ENCODE measurements at regions not wholly inside any gene's neighbourhood (a gene's known extent, or its start where the extent isn't known, plus 50 kb on each side); places are given as distances from the start of the nearest gene placed in this dataset.
"Not testable (repeated sequence)": the region's sequence is repeated elsewhere in the genome, so short reads cannot be mapped to it uniquely, and the experiment has no call there.

DNA sequence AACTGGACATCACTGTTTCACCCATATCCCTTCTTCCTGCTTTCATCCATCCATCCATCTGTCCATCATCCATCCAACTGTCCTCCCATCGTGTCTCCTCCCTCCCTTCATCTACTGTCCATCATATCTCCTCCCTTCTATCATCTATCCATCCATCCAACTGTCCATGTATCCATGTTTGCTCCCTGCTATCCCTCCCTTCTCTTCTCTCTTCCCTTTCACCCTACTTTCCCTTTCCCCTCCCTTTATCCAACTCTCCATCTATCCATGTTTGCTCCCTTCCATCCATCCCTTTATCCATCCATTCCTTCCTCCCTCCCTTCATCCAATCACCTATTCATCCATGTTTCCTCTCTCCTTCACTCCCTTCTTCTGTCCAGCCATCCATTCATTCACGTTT, 92.6 kb upstream of the CTBP2 start:
- Histone ChIP-seq H3K4me3 (ENCODE audit: low read length) (no peak overlapping the region), H3K9ac (ENCODE audit: low read depth, low read length) (no peak overlapping the region), H3K9me3 (ENCODE audit: insufficient read depth, low read depth, low read length) (no peaks in the 10 kb centered on the region; the same call in 1 of the 2 replicates), H3K27ac (ENCODE audit: low read length) (no peak overlapping the region), H3K36me3 (ENCODE audit: insufficient read depth, low read depth, low read length) (no peaks in the 10 kb centered on the region), H3K4me1 (ENCODE audit: insufficient read depth, low read length) (no peaks in the 10 kb centered on the region), H3K27me3 (ENCODE audit: insufficient read depth, low read length) (no peaks in the 10 kb centered on the region)

DNA sequence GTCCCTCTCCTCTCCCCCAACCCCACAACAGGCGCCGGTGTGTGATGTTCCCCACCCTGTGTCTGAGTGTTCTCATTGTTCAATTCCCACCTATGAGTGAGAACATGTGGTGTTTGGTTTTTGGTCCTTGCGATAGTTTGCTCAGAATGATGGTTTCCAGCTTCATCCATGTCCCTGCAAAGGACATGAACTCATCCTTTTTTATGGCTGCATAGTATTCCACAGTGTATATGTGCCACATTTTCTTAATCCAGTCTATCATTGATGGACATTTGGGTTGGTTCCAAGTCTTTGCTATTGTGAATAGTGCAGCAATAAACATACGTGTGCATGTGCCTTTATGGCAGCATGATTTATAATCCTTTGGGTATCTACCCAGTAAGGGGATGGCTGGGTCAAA, 90.5 kb upstream of the CTBP2 start:
- not testable (repeated sequence) for H3K9ac ChIP-seq (ENCODE audit: low read depth, low read length); H3K9me3 ChIP-seq (ENCODE audit: insufficient read depth, low read depth, low read length); H3K27ac ChIP-seq (ENCODE audit: low read length); H3K27me3 ChIP-seq (ENCODE audit: insufficient read depth, low read length); H3K4me3 ChIP-seq (ENCODE audit: low read length); H3K36me3 ChIP-seq (ENCODE audit: insufficient read depth, low read depth, low read length); H3K4me1 ChIP-seq (ENCODE audit: insufficient read depth, low read length)

DNA sequence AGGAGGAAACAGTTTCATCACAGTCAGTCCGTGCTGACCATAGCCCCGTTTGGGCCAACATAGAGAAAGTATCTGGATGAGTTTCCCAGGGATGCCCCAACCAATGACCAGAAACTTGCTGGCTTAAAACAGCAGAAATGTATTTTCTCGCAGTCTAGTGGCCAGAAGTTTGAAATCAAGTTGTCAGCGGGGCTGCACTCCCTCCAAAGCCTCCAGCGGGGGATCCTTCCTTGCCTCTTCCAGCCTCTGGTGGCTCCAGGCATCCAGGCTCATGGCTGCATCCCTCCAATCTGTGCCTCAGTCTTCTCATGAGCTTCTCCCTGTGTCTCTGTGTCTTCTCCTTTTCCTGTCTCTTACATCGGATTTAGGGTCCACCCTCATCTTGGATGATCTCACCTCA, 89.6 kb upstream of the CTBP2 start:
- Histone ChIP-seq H3K36me3 (ENCODE audit: insufficient read depth, low read depth, low read length) (no peaks in the 10 kb centered on the region), H3K4me1 (ENCODE audit: insufficient read depth, low read length) (no peaks in the 10 kb centered on the region), H3K9ac (ENCODE audit: low read depth, low read length) (no peak overlapping the region), H3K4me3 (ENCODE audit: low read length) (no peak overlapping the region), H3K27ac (ENCODE audit: low read length) (no peak overlapping the region), H3K9me3 (ENCODE audit: insufficient read depth, low read depth, low read length) (no peaks in the 10 kb centered on the region; the same call in 1 of the 2 replicates), H3K27me3 (ENCODE audit: insufficient read depth, low read length) (no peaks in the 10 kb centered on the region)

DNA sequence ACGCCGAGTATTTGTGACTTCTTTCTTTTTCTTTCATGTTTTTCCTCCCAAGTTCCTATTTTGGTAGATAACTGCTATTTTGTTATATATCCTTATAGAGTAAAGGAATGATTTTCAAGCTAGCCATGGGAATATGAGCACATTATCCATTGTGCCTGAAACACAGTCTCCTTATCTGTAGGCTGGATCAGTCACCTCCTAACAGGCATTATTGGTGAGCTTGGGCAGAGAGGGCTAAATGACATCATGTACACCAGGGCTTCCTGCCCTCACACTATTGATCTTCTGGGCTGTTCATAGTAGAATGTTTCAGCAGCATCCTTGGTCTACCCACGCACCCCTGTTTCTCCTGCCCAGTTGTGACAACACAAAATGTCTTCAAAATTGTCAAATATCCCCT, 88.1 kb upstream of the CTBP2 start:
- Histone ChIP-seq H3K27ac (ENCODE audit: low read length) (no peak overlapping the region), H3K27me3 (ENCODE audit: insufficient read depth, low read length) (no peaks in the 10 kb centered on the region), H3K4me3 (ENCODE audit: low read length) (no peak overlapping the region), H3K36me3 (ENCODE audit: insufficient read depth, low read depth, low read length) (no peaks in the 10 kb centered on the region), H3K9ac (ENCODE audit: low read depth, low read length) (no peak overlapping the region), H3K9me3 (ENCODE audit: insufficient read depth, low read depth, low read length) (no peaks in the 10 kb centered on the region; the same call in 1 of the 2 replicates), H3K4me1 (ENCODE audit: insufficient read depth, low read length) (no peaks in the 10 kb centered on the region)

DNA sequence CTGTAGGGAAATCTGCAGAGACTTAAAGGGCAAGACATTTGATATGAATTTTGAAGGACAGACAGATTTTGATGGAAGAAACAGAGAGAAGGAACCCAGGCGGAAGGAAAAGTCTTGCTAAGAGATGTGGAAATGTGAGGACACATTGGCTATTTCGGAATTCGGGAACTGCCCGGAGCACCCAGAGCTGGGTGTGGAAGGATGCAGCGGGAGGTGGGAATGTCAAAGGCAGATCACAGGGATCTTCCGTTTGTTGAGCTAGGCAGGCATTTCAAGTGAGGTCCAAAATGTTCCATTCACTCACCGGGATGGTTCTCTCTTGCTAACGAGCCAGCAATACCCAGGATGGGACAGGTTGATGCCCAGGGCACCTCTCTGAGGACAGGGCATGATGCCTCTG, 87.2 kb upstream of the CTBP2 start:
- H3K4me1 ChIP-seq (ENCODE audit: insufficient read depth, low read length) = no peaks in the 10 kb centered on the region
- H3K9me3 ChIP-seq (ENCODE audit: insufficient read depth, low read depth, low read length) = no peaks in the 10 kb centered on the region; the same call in 1 of the 2 replicates
- H3K36me3 ChIP-seq (ENCODE audit: insufficient read depth, low read depth, low read length) = no peaks in the 10 kb centered on the region
- no peak overlapping the region for H3K9ac ChIP-seq (ENCODE audit: low read depth, low read length)
- no peak overlapping the region for H3K27ac ChIP-seq (ENCODE audit: low read length)
- no peaks in the 10 kb centered on the region for H3K27me3 ChIP-seq (ENCODE audit: insufficient read depth, low read length)
- no peak overlapping the region for H3K4me3 ChIP-seq (ENCODE audit: low read length)

DNA sequence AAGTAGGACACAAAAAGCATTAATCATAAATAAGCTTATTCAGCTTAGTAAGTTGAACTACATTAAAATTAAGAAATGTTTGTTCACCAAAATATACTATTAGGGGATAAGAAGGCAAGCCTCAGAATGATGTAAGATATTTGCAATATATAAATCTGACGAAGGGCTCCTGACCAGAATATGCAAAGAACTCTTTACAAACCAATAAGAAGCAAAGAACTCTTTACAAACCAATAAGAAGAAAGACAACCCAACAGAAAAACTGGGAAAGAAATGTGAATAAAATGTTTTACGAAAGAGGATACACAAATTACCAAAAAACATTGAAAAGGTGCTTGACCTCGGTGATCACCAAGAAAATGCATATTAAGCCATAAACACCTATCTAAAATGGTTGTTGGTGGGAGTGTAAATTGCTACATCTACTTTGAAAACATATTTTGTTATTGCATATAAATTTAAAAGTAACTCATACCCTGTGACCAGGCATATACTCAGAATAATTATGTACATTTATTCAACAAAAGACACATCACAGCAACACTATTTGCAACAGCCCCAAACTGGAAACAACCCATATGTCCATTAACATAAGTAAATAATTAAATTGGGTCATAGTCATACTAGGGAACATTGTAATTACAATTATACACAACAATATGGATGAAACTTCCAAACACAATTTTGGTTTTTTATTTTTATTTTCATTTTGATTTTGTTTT, 83.3 kb upstream of the CTBP2 start:
- Histone ChIP-seq H3K4me3 (ENCODE audit: low read length) (no peak overlapping the region), H3K9me3 (ENCODE audit: insufficient read depth, low read depth, low read length) (peaks cover 13% of the 10 kb centered on the region; the same call in 1 of the 2 replicates), H3K9ac (ENCODE audit: low read depth, low read length) (no peak overlapping the region), H3K27me3 (ENCODE audit: insufficient read depth, low read length) (no peaks in the 10 kb centered on the region), H3K4me1 (ENCODE audit: insufficient read depth, low read length) (no peaks in the 10 kb centered on the region), H3K27ac (ENCODE audit: low read length) (no peak overlapping the region), H3K36me3 (ENCODE audit: insufficient read depth, low read depth, low read length) (no peaks in the 10 kb centered on the region)

DNA sequence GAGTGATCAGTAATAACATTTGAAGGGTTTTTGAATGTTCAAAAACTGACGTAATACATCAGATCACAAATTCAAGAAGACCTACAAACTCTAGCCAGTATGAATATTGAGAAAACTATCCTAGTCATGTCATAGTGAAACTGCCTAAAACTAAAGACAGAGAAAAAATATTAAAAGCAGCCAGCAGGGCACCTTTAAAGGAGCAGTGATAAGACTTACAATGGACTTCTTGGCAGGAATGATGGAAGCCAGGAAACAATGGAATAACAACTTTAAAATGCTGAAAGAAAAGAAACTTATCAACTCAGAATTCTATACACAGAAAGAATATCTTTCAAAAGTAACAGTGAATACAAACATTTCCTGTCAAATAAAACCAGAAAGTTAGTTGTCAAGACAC, 78.3 kb upstream of the CTBP2 start:
- H3K9ac ChIP-seq (ENCODE audit: low read depth, low read length) = no peak overlapping the region
- H3K27ac ChIP-seq (ENCODE audit: low read length) = no peak overlapping the region
- no peak overlapping the region for H3K4me3 ChIP-seq (ENCODE audit: low read length)
- no peaks in the 10 kb centered on the region for H3K27me3 ChIP-seq (ENCODE audit: insufficient read depth, low read length)
- H3K9me3 ChIP-seq (ENCODE audit: insufficient read depth, low read depth, low read length) = peaks cover 22% of the 10 kb centered on the region
- H3K36me3 ChIP-seq (ENCODE audit: insufficient read depth, low read depth, low read length) = no peaks in the 10 kb centered on the region
- peaks cover 4% of the 10 kb centered on the region; the same call in 1 of the 2 replicates for H3K4me1 ChIP-seq (ENCODE audit: insufficient read depth, low read length)

DNA sequence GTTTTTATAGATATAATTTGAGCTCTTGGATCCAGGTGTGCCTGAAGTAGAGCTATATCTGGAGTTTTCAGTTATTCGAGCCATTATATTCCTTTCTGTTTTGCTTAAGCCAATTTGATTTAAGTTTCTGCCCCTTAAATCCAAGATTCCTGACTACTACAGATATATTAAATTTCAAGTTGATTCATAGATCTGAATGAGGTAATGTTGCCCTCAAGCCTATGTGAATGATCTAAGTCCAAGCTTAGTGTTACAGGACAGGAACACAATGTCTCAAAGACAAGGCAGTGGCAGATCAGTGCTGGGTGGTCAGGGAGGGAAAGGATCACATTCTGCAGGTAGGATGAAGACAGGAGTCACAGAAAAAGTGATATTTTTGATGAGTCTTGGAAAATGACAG, 75.7 kb upstream of the CTBP2 start:
- Histone ChIP-seq H3K4me3 (ENCODE audit: low read length) (no peak overlapping the region), H3K9ac (ENCODE audit: low read depth, low read length) (no peak overlapping the region), H3K9me3 (ENCODE audit: insufficient read depth, low read depth, low read length) (peaks cover 22% of the 10 kb centered on the region), H3K27me3 (ENCODE audit: insufficient read depth, low read length) (no peaks in the 10 kb centered on the region), H3K4me1 (ENCODE audit: insufficient read depth, low read length) (peaks cover 14% of the 10 kb centered on the region), H3K36me3 (ENCODE audit: insufficient read depth, low read depth, low read length) (no peaks in the 10 kb centered on the region), H3K27ac (ENCODE audit: low read length) (no peak overlapping the region)

DNA sequence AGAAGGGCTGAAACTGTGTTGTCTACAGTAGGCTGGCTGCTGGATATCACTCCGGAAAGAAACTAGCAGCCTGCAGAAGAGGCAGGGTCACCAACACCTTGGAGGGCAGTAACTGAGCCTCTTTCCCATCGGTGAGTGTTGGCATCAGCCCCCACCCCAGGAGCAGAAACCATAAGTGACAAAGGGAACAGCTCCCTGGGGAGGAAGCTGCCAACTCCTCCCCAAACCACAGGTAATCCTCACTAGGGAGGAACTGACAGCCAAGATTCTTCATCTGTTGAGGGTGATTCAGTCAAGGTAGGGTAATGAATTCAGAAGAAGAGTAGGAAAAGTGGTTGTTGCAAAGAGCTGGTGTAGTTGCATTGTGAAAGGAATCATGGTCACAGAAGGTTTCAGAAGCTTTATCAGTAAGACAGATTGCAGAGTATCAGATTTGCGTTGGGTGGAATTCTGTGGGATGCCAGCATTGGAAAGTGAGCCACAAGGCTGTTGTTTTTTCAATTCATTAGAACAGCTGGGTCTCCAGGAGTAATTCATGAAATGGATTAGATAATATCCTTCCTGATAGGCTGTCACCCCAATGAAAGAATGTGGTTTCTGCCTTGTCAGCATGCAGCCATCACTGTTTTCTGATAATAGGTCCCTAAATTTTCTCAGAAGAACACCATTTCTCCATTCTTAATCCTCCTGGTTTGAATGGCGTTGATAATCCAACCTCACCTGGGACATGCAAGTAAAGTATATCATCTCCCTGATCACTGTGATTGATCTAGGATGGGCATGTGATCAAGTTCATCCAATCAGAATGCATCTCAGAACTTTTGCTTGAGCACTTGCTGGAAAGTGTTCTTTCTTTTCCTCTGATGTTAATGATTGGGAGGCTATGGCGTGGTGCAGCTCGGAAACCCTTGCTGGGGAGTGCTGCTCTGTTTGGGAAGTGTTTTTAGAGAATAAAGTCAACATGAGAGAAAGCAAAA, 75.0 kb upstream of the CTBP2 start:
- Histone ChIP-seq H3K36me3 (ENCODE audit: insufficient read depth, low read depth, low read length) (no peaks in the 10 kb centered on the region), H3K27me3 (ENCODE audit: insufficient read depth, low read length) (no peaks in the 10 kb centered on the region)

DNA sequence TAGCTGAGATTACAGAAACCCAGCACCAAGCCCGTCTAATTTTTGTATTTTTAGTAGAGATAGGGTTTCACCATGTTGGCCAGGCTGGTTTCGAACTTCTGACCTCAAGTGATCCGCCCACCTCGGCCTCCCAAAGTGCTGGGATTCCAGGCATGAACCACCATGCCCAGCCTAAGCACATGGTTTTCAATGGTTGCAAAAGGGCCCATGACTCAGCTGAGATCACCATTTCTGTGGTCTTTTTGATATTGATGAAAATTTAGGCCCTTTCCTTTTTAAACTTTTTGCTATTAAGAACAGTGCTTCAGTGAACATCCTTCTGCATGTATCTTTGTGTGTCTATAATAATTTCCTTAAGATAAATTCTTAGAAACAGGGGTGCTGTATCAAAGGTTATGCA, 74.2 kb upstream of the CTBP2 start:
- not testable (repeated sequence) for H3K4me3 ChIP-seq (ENCODE audit: low read length); H3K27ac ChIP-seq (ENCODE audit: low read length); H3K36me3 ChIP-seq (ENCODE audit: insufficient read depth, low read depth, low read length); H3K27me3 ChIP-seq (ENCODE audit: insufficient read depth, low read length); H3K9ac ChIP-seq (ENCODE audit: low read depth, low read length)
- peaks cover 16% of the 10 kb centered on the region for H3K9me3 ChIP-seq (ENCODE audit: insufficient read depth, low read depth, low read length)
- peaks cover 14% of the 10 kb centered on the region for H3K4me1 ChIP-seq (ENCODE audit: insufficient read depth, low read length)

More for the DNA sequence above, 75.0 kb upstream of the CTBP2 start:
- Histone ChIP-seq H3K9ac (ENCODE audit: low read depth, low read length) (no peak overlapping the region), H3K27ac (ENCODE audit: low read length) (no peak overlapping the region), H3K9me3 (ENCODE audit: insufficient read depth, low read depth, low read length) (peaks cover 20% of the 10 kb centered on the region), H3K4me3 (ENCODE audit: low read length) (no peak overlapping the region), H3K4me1 (ENCODE audit: insufficient read depth, low read length) (peaks cover 14% of the 10 kb centered on the region)

DNA sequence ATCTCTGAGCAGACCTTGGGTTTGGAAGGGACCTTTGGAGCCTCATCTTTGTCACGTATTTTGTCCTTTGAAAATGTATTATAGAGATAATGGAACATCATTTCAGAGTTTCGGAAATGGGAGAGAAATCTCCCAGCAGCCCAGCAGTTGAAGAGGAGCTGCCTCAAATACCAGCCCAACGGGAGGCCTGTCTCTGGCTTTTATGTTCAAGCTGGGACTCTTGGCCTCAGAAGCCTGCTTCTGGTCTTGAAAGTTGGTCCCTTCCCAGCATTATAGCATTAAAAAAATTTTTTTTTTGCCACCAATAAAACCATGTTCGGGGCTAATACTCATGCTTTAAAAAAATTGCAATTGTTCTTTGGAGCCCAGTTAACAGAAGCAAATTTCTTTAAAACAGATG, 73.4 kb upstream of the CTBP2 start:
- Histone ChIP-seq H3K4me3 (ENCODE audit: low read length) (no peak overlapping the region), H3K36me3 (ENCODE audit: insufficient read depth, low read depth, low read length) (no peaks in the 10 kb centered on the region), H3K4me1 (ENCODE audit: insufficient read depth, low read length) (peaks cover 14% of the 10 kb centered on the region), H3K27me3 (ENCODE audit: insufficient read depth, low read length) (no peaks in the 10 kb centered on the region), H3K9me3 (ENCODE audit: insufficient read depth, low read depth, low read length) (peaks cover 9% of the 10 kb centered on the region), H3K9ac (ENCODE audit: low read depth, low read length) (no peak overlapping the region), H3K27ac (ENCODE audit: low read length) (no peak overlapping the region)

DNA sequence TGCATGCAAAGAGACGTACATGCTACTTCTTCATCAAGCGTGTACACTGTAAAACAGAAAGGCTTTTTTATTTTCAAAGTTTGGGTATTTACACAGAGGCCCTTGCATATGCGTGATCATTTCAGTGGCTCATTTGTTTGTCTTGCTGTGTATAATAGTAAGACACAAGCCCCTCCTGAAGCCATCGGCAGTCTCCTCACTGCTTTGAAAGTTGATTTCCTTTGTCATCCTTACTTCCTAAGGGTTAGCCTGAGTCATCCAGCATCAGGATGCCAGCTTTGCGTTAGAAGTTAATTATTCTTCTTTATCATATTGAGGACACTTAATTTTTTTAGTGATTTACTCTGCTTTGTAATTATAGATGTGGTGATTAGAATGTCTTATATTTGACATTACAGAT, 72.5 kb upstream of the CTBP2 start:
- no peak overlapping the region for H3K27ac ChIP-seq (ENCODE audit: low read length)

More for the DNA sequence above, 72.5 kb upstream of the CTBP2 start:
- H3K4me3 ChIP-seq (ENCODE audit: low read length) = no peak overlapping the region
- H3K9ac ChIP-seq (ENCODE audit: low read depth, low read length) = no peak overlapping the region
- H3K36me3 ChIP-seq (ENCODE audit: insufficient read depth, low read depth, low read length) = no peaks in the 10 kb centered on the region
- peaks cover 14% of the 10 kb centered on the region for H3K4me1 ChIP-seq (ENCODE audit: insufficient read depth, low read length)
- H3K9me3 ChIP-seq (ENCODE audit: insufficient read depth, low read depth, low read length) = peaks cover under 1% of the 10 kb centered on the region; the same call in 1 of the 2 replicates
- H3K27me3 ChIP-seq (ENCODE audit: insufficient read depth, low read length) = no peaks in the 10 kb centered on the region

Measured in iPS-20b (cell line).